Fibroblast of pulmonary artery (primary cell): ENCODE measurements at regions not wholly inside any gene's neighbourhood (a gene's known extent, or its start where the extent isn't known, plus 50 kb on each side); places are given as distances from the start of the nearest gene placed in this dataset.

Source experiments
- DNase-seq: peaks from one replicate; pipeline ENCODE4 v3.0.0-alpha.2; 2010; ENCODE audit warnings: low read depth
- H3K4me3 ChIP-seq: replicated peaks from 2 replicates; pipeline ENCODE4 v1.5.1; 2011; ENCODE audit warnings: low read depth, mild to moderate bottlenecking, control low read depth, low read length, moderate library complexity
- TF ChIP-seq, protein P1 (sequence below): IDR thresholded peaks from 2 replicates; pipeline ENCODE4 v1.5.1; 2011; ENCODE audit warnings: mild to moderate bottlenecking, control low read depth, low read length, inconsistent platforms; ENCODE audit errors: missing control alignments

DNA sequence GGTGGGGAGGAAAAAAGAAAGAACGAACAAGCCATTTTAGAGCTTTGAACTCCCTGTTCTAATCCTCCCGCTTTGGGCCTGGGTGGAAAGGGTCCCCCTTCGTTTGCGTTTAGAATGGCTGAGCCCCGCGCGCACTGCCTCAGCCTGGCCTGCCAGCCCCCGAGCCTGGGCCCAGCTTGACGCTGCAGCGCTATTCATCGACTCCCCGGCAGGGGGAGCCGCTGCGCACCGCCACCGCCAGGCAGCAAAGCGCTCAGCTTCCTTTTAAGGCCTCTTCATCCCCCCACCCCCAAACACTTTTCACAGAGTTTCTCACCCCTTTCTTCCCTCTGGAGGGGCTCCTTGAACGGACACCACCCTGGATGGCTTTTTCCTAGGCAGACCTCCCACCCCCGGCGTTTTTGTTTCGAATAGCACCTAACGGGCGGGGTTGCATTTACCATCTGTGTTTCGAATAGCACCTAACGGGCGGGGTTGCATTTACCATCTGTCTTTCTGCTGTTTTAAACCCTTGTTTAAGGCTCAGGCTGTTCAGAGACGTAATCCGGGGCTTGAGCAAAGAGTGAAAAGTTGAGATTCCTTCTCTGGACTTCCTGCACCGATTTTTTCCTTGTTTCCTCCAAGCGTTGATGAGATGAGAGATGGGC, 56.4 kb upstream of the PIWIL1 start:
- TF ChIP-seq, protein P1, sequence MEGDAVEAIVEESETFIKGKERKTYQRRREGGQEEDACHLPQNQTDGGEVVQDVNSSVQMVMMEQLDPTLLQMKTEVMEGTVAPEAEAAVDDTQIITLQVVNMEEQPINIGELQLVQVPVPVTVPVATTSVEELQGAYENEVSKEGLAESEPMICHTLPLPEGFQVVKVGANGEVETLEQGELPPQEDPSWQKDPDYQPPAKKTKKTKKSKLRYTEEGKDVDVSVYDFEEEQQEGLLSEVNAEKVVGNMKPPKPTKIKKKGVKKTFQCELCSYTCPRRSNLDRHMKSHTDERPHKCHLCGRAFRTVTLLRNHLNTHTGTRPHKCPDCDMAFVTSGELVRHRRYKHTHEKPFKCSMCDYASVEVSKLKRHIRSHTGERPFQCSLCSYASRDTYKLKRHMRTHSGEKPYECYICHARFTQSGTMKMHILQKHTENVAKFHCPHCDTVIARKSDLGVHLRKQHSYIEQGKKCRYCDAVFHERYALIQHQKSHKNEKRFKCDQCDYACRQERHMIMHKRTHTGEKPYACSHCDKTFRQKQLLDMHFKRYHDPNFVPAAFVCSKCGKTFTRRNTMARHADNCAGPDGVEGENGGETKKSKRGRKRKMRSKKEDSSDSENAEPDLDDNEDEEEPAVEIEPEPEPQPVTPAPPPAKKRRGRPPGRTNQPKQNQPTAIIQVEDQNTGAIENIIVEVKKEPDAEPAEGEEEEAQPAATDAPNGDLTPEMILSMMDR = peak; percentile 21
- DNase-seq = no peak

DNA sequence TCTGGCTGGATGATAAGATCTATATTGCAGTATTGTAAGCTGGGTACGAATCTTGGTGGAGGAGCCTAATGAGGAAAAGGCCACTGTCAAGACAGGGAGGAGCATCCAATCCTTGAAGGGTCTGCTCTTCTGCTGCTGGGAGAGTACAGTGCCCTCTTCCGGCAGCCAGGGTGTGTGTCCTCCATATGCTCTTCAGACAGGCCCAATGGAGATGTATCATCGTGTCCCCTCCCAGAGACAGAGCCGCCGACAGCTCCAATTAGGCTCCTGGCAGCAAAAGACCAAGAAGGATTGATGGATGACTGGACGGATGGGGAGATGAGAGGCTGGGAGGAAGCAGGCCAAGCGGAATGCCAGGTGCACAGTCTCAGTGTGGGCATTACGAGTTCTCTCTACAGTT, 51.6 kb upstream of the PIWIL1 start:
- TF ChIP-seq, protein P1 = no peak
- no peak overlapping the region for H3K4me3 ChIP-seq
- DNase-seq = no peak

More for the DNA sequence above, 56.4 kb upstream of the PIWIL1 start:
- no peak overlapping the region for H3K4me3 ChIP-seq

DNA sequence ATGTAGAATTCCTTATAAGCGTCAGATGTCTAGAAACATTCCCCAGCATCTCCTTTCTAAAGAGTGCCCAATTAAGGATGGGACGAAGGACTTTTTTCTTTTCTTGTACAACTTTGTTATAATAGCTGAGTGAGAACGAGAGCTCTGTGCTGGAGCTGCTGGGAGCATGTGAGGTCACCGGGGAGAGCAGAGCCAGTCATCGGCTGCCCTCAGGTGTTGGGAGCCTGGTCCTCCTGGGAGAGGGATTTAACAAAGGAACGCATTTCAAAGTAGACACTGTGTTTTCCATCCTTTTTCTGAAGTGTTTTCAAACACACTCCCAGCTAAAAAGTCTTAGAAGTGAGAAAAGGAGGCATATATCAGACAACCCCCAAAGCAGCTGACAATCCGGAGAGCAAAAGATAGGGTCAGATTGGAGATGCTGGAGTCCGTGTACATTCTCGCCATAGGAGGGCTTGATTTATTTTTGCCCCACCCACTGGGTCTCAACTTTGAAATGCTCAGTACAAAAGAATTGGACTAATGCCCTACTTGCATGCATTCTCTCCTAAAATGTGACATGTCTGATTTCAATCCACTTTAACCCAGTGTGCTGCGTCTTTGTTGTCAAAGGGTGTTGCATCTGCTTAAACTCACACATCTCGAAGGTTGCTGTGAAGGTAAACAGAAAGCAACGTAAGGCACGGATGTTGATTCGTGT, 50.8 kb upstream of the PIWIL1 start:
- DNase-seq = no peak
- TF ChIP-seq, protein P1 = no peak
- no peak overlapping the region for H3K4me3 ChIP-seq
